ENCODE measurements at regions not wholly inside any gene's neighbourhood (a gene's known extent, or its start where the extent isn't known, plus 50 kb on each side); places are given as distances from the start of the nearest gene placed in this dataset.
A peak's percentile ranks its signal among the peaks of the same experiment; 100 is the strongest.

- FAIRE-seq, result no peak
- no peaks in the 10 kb centered on the region for H3K4me1 ChIP-seq (ENCODE audit: control insufficient read depth in 3 of 3, insufficient read depth in 2 of 3, low read depth in 1 of 3, low read length in 2 of 3)
- no peaks in the 10 kb centered on the region for H3K36me3 ChIP-seq (ENCODE audit: control insufficient read depth in 3 of 3, insufficient read depth in 2 of 3, low read depth in 1 of 3, low read length in 3 of 3)
- H3K27me3 ChIP-seq (ENCODE audit: control insufficient read depth in 3 of 3, insufficient read depth in 3 of 3, low read length in 3 of 3), result no peaks in the 10 kb centered on the region
- no peak overlapping the region for H3K4me3 ChIP-seq (ENCODE audit: low read depth in 1 of 3, low read length in 3 of 3)
- no peak overlapping the region for H3K27ac ChIP-seq (ENCODE audit: low read depth in 1 of 3, low read length in 2 of 3)
- no peaks in the 10 kb centered on the region for H3K9me3 ChIP-seq (ENCODE audit: control insufficient read depth in 2 of 2, insufficient read depth in 1 of 2, low read depth in 1 of 2, low read length in 1 of 2)
- WGBS, 3 donors, result 78 to 84% (median 83%) methylated on average over 3 of the region's 3 CpGs
- no peak for DNase-seq
Measured at GRCh38 chr13:74567485-74567884, 433.3 kb upstream of the KLF12 start.

- no peak overlapping the region for H3K4me3 ChIP-seq (ENCODE audit: low read depth in 1 of 3, low read length in 3 of 3)
- FAIRE-seq (no peak), DNase-seq (no peak)
- no peaks in the 10 kb centered on the region for H3K27me3 ChIP-seq (ENCODE audit: control insufficient read depth in 3 of 3, insufficient read depth in 3 of 3, low read length in 3 of 3)
- no peaks in the 10 kb centered on the region for H3K4me1 ChIP-seq (ENCODE audit: control insufficient read depth in 3 of 3, insufficient read depth in 2 of 3, low read depth in 1 of 3, low read length in 2 of 3)
- H3K36me3 ChIP-seq (ENCODE audit: control insufficient read depth in 3 of 3, insufficient read depth in 2 of 3, low read depth in 1 of 3, low read length in 3 of 3), result no peaks in the 10 kb centered on the region
- no peak overlapping the region for H3K27ac ChIP-seq (ENCODE audit: low read depth in 1 of 3, low read length in 2 of 3)
- no peaks in the 10 kb centered on the region for H3K9me3 ChIP-seq (ENCODE audit: control insufficient read depth in 2 of 2, insufficient read depth in 1 of 2, low read depth in 1 of 2, low read length in 1 of 2)
- 88 to 91% (median 90%) methylated on average over 1 of the region's 1 CpG for whole genome bisulfite sequencing, 3 donors
Measured at GRCh38 chr13:74562381-74562780, 428.2 kb upstream of the KLF12 start.

GRCh38 chr13:74561155-74561554 is 427.0 kb upstream of the KLF12 start:
- Histone ChIP-seq H3K36me3 (ENCODE audit: control insufficient read depth in 3 of 3, insufficient read depth in 2 of 3, low read depth in 1 of 3, low read length in 3 of 3) (no peaks in the 10 kb centered on the region), H3K9me3 (ENCODE audit: control insufficient read depth in 2 of 2, insufficient read depth in 1 of 2, low read depth in 1 of 2, low read length in 1 of 2) (no peaks in the 10 kb centered on the region), H3K4me1 (ENCODE audit: control insufficient read depth in 3 of 3, insufficient read depth in 2 of 3, low read depth in 1 of 3, low read length in 2 of 3) (no peaks in the 10 kb centered on the region), H3K4me3 (ENCODE audit: low read depth in 1 of 3, low read length in 3 of 3) (no peak overlapping the region), H3K27me3 (ENCODE audit: control insufficient read depth in 3 of 3, insufficient read depth in 3 of 3, low read length in 3 of 3) (no peaks in the 10 kb centered on the region), H3K27ac (ENCODE audit: low read depth in 1 of 3, low read length in 2 of 3) (no peak overlapping the region)
- DNase-seq (no peak), FAIRE-seq (no peak)

GRCh38 chr13:74560325-74560724 is 426.1 kb upstream of the KLF12 start:
- Histone ChIP-seq H3K27me3 (ENCODE audit: control insufficient read depth in 3 of 3, insufficient read depth in 3 of 3, low read length in 3 of 3) (no peaks in the 10 kb centered on the region), H3K27ac (ENCODE audit: low read depth in 1 of 3, low read length in 2 of 3) (no peak overlapping the region), H3K36me3 (ENCODE audit: control insufficient read depth in 3 of 3, insufficient read depth in 2 of 3, low read depth in 1 of 3, low read length in 3 of 3) (no peaks in the 10 kb centered on the region), H3K4me3 (ENCODE audit: low read depth in 1 of 3, low read length in 3 of 3) (no peak overlapping the region), H3K4me1 (ENCODE audit: control insufficient read depth in 3 of 3, insufficient read depth in 2 of 3, low read depth in 1 of 3, low read length in 2 of 3) (no peaks in the 10 kb centered on the region), H3K9me3 (ENCODE audit: control insufficient read depth in 2 of 2, insufficient read depth in 1 of 2, low read depth in 1 of 2, low read length in 1 of 2) (no peaks in the 10 kb centered on the region)
- DNase-seq (no peak), FAIRE-seq (no peak)
- WGBS, 3 donors, result 82 to 88% (median 82%) methylated on average over 4 of the region's 4 CpGs

- Histone ChIP-seq H3K27ac (ENCODE audit: low read depth in 1 of 3, low read length in 2 of 3) (no peak overlapping the region), H3K36me3 (ENCODE audit: control insufficient read depth in 3 of 3, insufficient read depth in 2 of 3, low read depth in 1 of 3, low read length in 3 of 3) (no peaks in the 10 kb centered on the region), H3K27me3 (ENCODE audit: control insufficient read depth in 3 of 3, insufficient read depth in 3 of 3, low read length in 3 of 3) (no peaks in the 10 kb centered on the region), H3K4me3 (ENCODE audit: low read depth in 1 of 3, low read length in 3 of 3) (no peak overlapping the region), H3K9me3 (ENCODE audit: control insufficient read depth in 2 of 2, insufficient read depth in 1 of 2, low read depth in 1 of 2, low read length in 1 of 2) (no peaks in the 10 kb centered on the region), H3K4me1 (ENCODE audit: control insufficient read depth in 3 of 3, insufficient read depth in 2 of 3, low read depth in 1 of 3, low read length in 2 of 3) (no peaks in the 10 kb centered on the region)
- 61 to 83% (median 66%) methylated on average over 1 of the region's 1 CpG for WGBS, 3 donors
- no peak for FAIRE-seq
- DNase-seq, result peak in 1 of 2 donors; percentile 30
Measured at GRCh38 chr13:74557870-74558269, 423.7 kb upstream of the KLF12 start.

- H3K4me3 ChIP-seq (ENCODE audit: low read depth in 1 of 3, low read length in 3 of 3), result no peak overlapping the region
- no peak for FAIRE-seq
- WGBS, 3 donors, result 79 to 88% (median 86%) methylated on average over 9 of the region's 9 CpGs
- H3K27me3 ChIP-seq (ENCODE audit: control insufficient read depth in 3 of 3, insufficient read depth in 3 of 3, low read length in 3 of 3), result no peaks in the 10 kb centered on the region
- no peaks in the 10 kb centered on the region for H3K36me3 ChIP-seq (ENCODE audit: control insufficient read depth in 3 of 3, insufficient read depth in 2 of 3, low read depth in 1 of 3, low read length in 3 of 3)
- no peak for DNase-seq
- no peak overlapping the region for H3K27ac ChIP-seq (ENCODE audit: low read depth in 1 of 3, low read length in 2 of 3)
- no peaks in the 10 kb centered on the region for H3K4me1 ChIP-seq (ENCODE audit: control insufficient read depth in 3 of 3, insufficient read depth in 2 of 3, low read depth in 1 of 3, low read length in 2 of 3)
- H3K9me3 ChIP-seq (ENCODE audit: control insufficient read depth in 2 of 2, insufficient read depth in 1 of 2, low read depth in 1 of 2, low read length in 1 of 2), result no peaks in the 10 kb centered on the region
Measured at GRCh38 chr13:74555651-74556420, 421.6 kb upstream of the KLF12 start.

- DNase-seq (no peak), FAIRE-seq (no peak)
- no peak overlapping the region for H3K27ac ChIP-seq (ENCODE audit: low read depth in 1 of 3, low read length in 2 of 3)
- WGBS, 3 donors, result 76 to 88% (median 78%) methylated on average over 3 of the region's 3 CpGs
- no peaks in the 10 kb centered on the region for H3K27me3 ChIP-seq (ENCODE audit: control insufficient read depth in 3 of 3, insufficient read depth in 3 of 3, low read length in 3 of 3)
- H3K9me3 ChIP-seq (ENCODE audit: control insufficient read depth in 2 of 2, insufficient read depth in 1 of 2, low read depth in 1 of 2, low read length in 1 of 2), result no peaks in the 10 kb centered on the region
- no peaks in the 10 kb centered on the region for H3K4me1 ChIP-seq (ENCODE audit: control insufficient read depth in 3 of 3, insufficient read depth in 2 of 3, low read depth in 1 of 3, low read length in 2 of 3)
- no peaks in the 10 kb centered on the region for H3K36me3 ChIP-seq (ENCODE audit: control insufficient read depth in 3 of 3, insufficient read depth in 2 of 3, low read depth in 1 of 3, low read length in 3 of 3)
- no peak overlapping the region for H3K4me3 ChIP-seq (ENCODE audit: low read depth in 1 of 3, low read length in 3 of 3)
Measured at GRCh38 chr13:74555276-74555625, 421.0 kb upstream of the KLF12 start.

GRCh38 chr13:74554569-74555275 is 420.5 kb upstream of the KLF12 start:
- Histone ChIP-seq H3K4me1 (ENCODE audit: control insufficient read depth in 3 of 3, insufficient read depth in 2 of 3, low read depth in 1 of 3, low read length in 2 of 3) (no peaks in the 10 kb centered on the region), H3K9me3 (ENCODE audit: control insufficient read depth in 2 of 2, insufficient read depth in 1 of 2, low read depth in 1 of 2, low read length in 1 of 2) (no peaks in the 10 kb centered on the region), H3K36me3 (ENCODE audit: control insufficient read depth in 3 of 3, insufficient read depth in 2 of 3, low read depth in 1 of 3, low read length in 3 of 3) (no peaks in the 10 kb centered on the region), H3K27ac (ENCODE audit: low read depth in 1 of 3, low read length in 2 of 3) (no peak overlapping the region), H3K4me3 (ENCODE audit: low read depth in 1 of 3, low read length in 3 of 3) (no peak overlapping the region), H3K27me3 (ENCODE audit: control insufficient read depth in 3 of 3, insufficient read depth in 3 of 3, low read length in 3 of 3) (no peaks in the 10 kb centered on the region)
- WGBS, 3 donors, result 85 to 93% (median 90%) methylated on average over 8 of the region's 8 CpGs
- FAIRE-seq (no peak), DNase-seq (no peak)

- Histone ChIP-seq H3K36me3 (ENCODE audit: control insufficient read depth in 3 of 3, insufficient read depth in 2 of 3, low read depth in 1 of 3, low read length in 3 of 3) (no peaks in the 10 kb centered on the region), H3K4me1 (ENCODE audit: control insufficient read depth in 3 of 3, insufficient read depth in 2 of 3, low read depth in 1 of 3, low read length in 2 of 3) (no peaks in the 10 kb centered on the region), H3K4me3 (ENCODE audit: low read depth in 1 of 3, low read length in 3 of 3) (no peak overlapping the region), H3K27me3 (ENCODE audit: control insufficient read depth in 3 of 3, insufficient read depth in 3 of 3, low read length in 3 of 3) (no peaks in the 10 kb centered on the region), H3K27ac (ENCODE audit: low read depth in 1 of 3, low read length in 2 of 3) (no peak overlapping the region), H3K9me3 (ENCODE audit: control insufficient read depth in 2 of 2, insufficient read depth in 1 of 2, low read depth in 1 of 2, low read length in 1 of 2) (no peaks in the 10 kb centered on the region)
- DNase-seq (peak in 1 of 2 donors; percentile 40), FAIRE-seq (no peak)
- WGBS, 3 donors, result 74 to 83% (median 82%) methylated on average over 2 of the region's 2 CpGs
Measured at GRCh38 chr13:74550039-74550438, 415.8 kb upstream of the KLF12 start.
